Hematopoietic multipotent progenitor cell treated with erythropoietin and hydrocortisone succinate and interleukin-3 and kit ligand, for 15 days (in vitro differentiated cells): ENCODE measurements at regions not wholly inside any gene's neighbourhood (a gene's known extent, or its start where the extent isn't known, plus 50 kb on each side); places are given as distances from the start of the nearest gene placed in this dataset.

Experiments
- DNase-seq: peaks from one replicate; pipeline ENCODE4 v3.0.0-alpha.2; 2015; ENCODE audit warnings: low spot score

DNA sequence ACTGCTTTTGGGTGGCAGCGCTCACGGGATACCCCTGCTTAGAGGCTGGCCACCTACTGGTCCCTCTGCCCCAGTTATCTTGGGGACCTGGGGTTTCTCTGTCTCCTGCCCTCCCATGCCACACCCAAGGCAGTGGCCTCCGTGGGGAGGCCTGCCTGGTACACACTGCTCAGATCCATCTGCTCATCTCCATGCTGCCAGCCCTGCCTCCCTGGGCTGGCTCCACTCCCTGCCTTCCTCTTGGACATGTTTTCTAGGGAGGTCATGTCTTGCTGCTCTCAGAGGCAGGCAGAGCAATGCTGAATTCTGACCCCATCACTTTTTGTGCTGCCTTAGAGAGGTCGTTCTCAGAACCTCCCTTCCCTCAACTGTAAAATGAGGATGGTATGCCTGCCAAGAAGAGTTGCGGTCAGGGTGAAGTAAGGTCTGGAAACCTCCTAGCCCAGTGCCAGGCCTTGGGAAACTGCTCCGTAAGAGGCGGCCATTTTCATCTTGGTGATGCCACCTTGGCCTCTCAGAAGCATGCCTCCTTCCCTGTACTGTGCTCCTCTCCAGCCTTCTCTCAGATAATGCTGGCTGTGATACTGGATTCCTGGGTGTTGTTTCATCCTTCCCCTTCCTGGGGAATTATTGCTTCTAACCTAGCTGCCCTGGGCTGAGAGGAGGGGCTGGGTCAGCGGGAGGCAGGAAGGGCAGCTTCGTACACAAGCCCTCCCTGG is 186.4 kb upstream of the ZBED5 start:
- DNase-seq, result no peak

- no peak for DNase-seq
These were observed 185.9 kb upstream of the ZBED5 start for GRCh38 chr11:11043721-11044120.

DNA sequence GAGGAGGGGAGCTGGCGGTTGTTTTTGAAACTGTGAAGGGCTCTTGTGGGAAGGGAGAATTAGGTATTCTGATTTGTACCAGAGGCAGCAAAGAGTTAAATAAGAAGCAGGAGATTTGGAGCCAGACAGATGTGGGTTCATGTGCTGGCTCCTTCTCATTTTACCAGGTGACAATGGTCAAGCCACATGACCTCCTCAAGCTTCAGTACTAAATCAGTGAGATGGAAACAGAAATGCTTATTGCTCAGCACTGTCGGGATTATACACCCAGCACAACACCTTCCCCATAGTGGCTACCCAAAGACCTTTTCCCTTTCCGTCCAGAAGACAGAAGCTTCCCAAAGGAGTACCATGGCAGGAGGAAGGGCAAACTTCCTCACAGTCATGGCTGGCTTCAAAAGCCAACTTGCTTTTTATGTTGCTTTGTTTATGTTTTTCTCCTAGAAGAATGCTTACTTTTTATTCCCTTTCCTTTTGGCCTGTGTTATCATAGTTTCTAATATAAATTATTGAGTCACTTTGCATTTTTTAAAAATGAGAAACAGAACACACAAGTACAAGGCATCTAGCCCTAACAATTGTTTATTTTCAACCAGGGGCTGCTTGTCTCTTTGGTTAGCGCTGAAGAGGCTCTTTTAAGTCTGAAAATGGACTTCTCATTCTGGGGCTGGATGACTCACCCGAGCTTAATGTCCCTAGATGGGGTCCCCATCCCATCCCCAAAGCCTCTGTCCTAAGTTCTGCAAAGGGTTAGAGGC is 181.5 kb upstream of the ZBED5 start:
- no peak for DNase-seq

DNA sequence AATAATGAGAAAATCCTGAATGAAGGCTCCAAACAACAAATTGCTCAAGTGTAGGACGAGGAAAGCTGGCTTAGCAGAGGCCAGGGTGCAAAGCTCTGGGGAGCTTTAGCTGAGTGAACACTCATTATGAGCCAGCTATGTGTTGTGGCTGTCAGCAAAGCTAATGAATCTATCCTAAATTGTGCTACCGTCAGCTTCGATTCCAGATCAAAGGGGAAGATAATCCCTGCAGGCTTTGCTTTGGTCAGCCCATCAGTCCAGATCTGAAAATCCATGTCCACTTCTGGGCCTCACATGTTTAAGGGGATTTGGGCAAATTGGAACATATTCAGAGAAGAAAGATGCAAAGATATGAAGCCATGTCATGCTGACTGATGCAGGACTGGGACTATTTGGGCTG is 180.9 kb upstream of the ZBED5 start:
- no peak for DNase-seq

- no peak for DNase-seq
These were observed 180.5 kb upstream of the ZBED5 start for GRCh38 chr11:11038352-11038751.

DNA sequence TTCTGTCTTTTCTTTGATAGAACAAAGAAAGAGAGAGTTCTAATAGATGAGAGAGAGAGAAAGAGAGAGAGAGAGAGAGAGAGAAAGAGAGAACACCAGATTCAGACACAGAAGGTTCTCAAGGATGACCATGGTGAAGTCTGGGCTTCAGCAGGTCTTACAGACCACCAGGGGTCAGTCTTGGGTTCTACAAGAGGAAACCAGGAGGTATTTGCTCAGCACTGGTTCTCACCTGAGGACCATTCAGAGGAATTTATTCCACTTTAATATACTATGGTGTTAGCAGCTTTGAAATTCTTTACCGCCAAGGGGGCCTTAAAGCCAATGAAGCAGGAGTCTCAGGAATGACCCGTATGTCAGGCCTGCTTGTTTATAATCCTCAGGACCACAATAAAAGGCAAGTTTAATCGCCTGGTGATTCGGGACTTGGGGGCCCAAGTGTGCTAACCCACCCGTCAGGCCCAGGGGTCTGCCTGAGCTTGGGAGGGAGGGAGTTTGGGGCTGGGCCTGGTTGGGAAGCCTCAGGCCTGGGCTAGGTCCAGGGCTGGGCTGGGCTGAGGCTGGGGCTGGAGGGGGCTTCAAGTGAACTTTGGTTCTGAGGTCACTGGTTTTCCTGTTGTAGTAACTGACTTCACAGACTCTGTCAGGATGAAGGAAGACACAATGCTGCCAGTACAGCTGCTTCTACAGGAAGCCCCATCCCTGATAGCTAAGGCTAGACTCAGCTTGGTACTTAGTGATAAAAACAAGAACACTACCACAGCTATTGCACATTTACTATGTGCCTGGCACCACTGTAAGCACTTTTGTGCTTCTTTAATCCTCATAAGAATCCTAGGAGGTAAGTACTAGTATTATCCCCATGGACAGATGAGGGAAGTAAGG is 179.2 kb upstream of the ZBED5 start:
- DNase-seq, result peak; percentile 18

- no peak for DNase-seq
These were observed 178.5 kb upstream of the ZBED5 start for GRCh38 chr11:11036185-11036847.

DNA sequence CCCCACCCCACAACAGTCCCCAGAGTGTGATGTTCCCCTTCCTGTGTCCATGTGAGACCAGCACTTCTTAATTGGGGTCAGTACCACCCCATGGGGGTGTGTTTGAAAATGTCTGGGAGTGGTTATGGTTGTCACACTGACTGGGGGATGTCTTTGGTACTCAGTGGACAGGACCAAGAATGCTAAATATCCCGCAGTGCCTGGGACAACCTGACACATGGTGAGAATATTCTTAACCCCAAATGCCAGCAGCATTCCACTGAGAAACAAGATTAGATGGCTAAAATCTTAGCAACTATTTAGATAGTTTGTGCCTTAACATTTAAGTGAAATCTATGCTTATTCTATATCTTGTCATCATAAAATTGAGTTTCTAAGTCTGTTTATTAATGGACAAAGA is 177.5 kb upstream of the ZBED5 start:
- DNase-seq, result no peak

GRCh38 chr11:11034476-11034875 is 176.6 kb upstream of the ZBED5 start:
- no peak for DNase-seq

- DNase-seq, result no peak
These were observed 174.2 kb upstream of the ZBED5 start for GRCh38 chr11:11032066-11032465.

GRCh38 chr11:11029027-11029426 is 171.2 kb upstream of the ZBED5 start:
- no peak for DNase-seq

DNA sequence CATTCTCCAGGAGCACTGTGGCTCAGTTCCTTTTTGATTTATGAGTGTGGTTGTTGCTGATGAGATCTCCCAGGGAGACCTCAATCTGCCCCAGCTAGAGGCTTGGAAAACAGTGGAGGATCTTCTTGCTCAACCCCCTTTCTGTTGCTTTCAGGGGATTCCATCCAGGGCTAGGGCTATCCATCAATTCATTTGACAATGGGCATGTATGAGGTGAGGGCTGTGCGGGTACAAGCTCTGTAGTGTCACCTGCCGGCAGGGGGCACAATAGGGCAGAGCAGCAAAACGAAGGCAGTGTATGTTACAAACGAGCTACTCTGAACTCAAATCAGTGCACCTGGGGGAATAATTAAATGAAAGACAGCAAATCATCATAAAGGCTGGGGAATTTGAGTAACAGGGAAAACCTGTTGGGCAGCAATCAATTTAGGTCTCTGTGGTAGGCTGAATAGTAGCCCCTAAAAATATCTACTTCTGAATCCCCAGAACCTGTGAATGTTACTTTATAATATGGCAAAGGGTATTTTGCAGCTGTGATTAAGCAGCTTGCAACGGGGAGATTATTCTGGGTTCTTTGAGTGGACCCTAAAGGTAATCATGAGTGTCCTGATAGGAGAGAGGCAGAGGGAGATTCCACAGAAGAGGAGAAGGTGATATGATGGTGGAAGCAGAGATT is 170.3 kb upstream of the ZBED5 start:
- peak; percentile 38 for DNase-seq

GRCh38 chr11:11027288-11027687 is 169.4 kb upstream of the ZBED5 start:
- DNase-seq, result no peak

GRCh38 chr11:11025087-11025486 is 167.2 kb upstream of the ZBED5 start:
- DNase-seq, result no peak

DNA sequence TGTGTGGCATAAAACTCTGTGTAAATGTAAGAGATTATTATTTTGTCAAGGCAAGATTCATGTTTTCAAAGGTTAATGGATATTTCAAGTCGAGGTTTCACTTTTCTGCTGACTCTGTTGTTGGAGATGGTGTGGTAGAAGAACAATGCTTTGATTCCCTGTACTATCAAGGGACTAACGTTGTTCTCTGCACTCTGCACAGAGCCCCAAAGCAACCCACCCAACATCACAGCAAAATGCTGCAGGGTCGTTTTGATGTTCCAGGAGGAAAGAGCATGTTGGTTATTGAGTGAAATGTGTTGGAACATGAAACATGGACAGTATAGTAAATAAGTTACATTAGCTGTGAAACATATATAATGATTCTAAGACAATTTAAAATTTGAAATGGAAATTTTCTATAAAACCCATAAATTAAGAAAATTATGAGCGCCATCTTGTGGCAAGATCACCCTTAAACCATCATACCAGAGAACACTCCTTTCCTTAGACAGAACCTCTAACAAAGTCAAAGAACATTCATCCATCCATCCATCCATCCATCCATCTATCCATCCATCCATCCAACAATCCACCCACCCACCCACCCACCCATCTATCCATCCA is 164.4 kb upstream of the ZBED5 start:
- peak; percentile 43 for DNase-seq

- no peak for DNase-seq
These were observed 163.7 kb upstream of the ZBED5 start for GRCh38 chr11:11021563-11021962.

GRCh38 chr11:11020747-11021149 is 162.9 kb upstream of the ZBED5 start:
- no peak for DNase-seq

- DNase-seq, result no peak
These were observed 162.4 kb upstream of the ZBED5 start for GRCh38 chr11:11020219-11020726.

- DNase-seq, result no peak
These were observed 159.1 kb upstream of the ZBED5 start for GRCh38 chr11:11016943-11017342.

DNA sequence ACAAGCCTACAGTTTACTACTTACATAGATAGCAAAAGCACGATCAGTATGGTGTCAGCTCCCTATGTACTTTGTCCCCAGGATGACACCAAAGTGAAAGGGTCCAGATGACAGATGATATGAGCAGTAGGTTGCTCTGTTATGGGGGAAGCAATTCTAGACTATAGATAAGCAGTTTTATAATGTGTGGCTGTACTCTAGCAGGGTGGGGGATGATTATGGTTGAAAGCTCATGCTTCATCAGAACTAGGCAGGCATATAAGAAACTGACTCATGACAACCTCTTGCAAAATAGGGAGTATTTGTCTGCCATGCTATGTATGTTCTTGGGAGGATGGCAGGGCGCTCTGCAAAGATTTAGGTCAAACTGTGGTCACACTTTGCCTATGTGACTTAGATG is 158.2 kb upstream of the ZBED5 start:
- DNase-seq, result no peak

- no peak for DNase-seq
These were observed 153.8 kb upstream of the ZBED5 start for GRCh38 chr11:11011617-11012016.
